ENCODE measurements at regions not wholly inside any gene's neighbourhood (a gene's known extent, or its start where the extent isn't known, plus 50 kb on each side); places are given as distances from the start of the nearest gene placed in this dataset.

GRCh38 chr1:67917006-67917405 is 83.7 kb upstream of the GNG12 start:
- TF ChIP-seq CTCF (conservative IDR thresholded peaks at IDR 0.05 in 1 of 2, IDR thresholded peaks at IDR 0.05 in 1 of 2; ENCODE audit: extremely low read depth in 1 of 2, insufficient read depth in 1 of 2, low read depth in 1 of 2, low read length in 2 of 2) (no peak), EZH2 (IDR thresholded peaks at IDR 0.05; ENCODE audit: borderline replicate concordance, low read length) (no peak)

Data from mammary epithelial cell (primary cell).